SK-N-SH treated with all-trans-retinoic acid at 6 μM for 48 hours (cell line): ENCODE measurements at regions not wholly inside any gene's neighbourhood (a gene's known extent, or its start where the extent isn't known, plus 50 kb on each side); places are given as distances from the start of the nearest gene placed in this dataset.
A peak's percentile ranks its signal among the peaks of the same experiment; 100 is the strongest.

ENCODE experiments used
- ATAC-seq: fragments of 200-7000 bp; cut with Tn5 transposase; 3 replicates; pipeline ENCODE4 v1.9.1; 2020; ENCODE audit warnings: mild to moderate bottlenecking, moderate library complexity
- ARNTL ChIP-seq: fragments of 450-650 bp; formaldehyde crosslinking; IDR thresholded peaks from 2 replicates; pipeline ENCODE4 v1.5.0; 2020; ENCODE audit warnings: low read depth, mild to moderate bottlenecking, moderate library complexity, borderline replicate concordance
- BACH2 ChIP-seq: fragments of 250-450 bp; sonication (Bioruptor Pico); IDR thresholded peaks from 2 replicates; pipeline ENCODE4 v1.9.0; 2021; ENCODE audit warnings: mild to moderate bottlenecking, borderline replicate concordance
- CREB5 ChIP-seq: fragments of 250-450 bp; sonication (Bioruptor Pico); IDR thresholded peaks from 2 replicates; pipeline ENCODE4 v1.5.1; 2020; ENCODE audit warnings: low read depth, mild to moderate bottlenecking, moderate library complexity
- CSRNP3 ChIP-seq: fragments of 250-450 bp; sonication (Bioruptor Pico); IDR thresholded peaks from 2 replicates; pipeline ENCODE4 v1.5.1; 2021; ENCODE audit warnings: mild to moderate bottlenecking, moderate library complexity
- ESRRG ChIP-seq: fragments of 250-450 bp; sonication (Bioruptor Pico); IDR thresholded peaks from 2 replicates; pipeline ENCODE4 v1.6.1; 2021; ENCODE audit warnings: mild to moderate bottlenecking
- GLIS3 ChIP-seq: fragments of 250-450 bp; sonication (Bioruptor Pico); IDR thresholded peaks from 2 replicates; pipeline ENCODE4 v1.5.0; 2020; ENCODE audit warnings: mild to moderate bottlenecking, moderate library complexity
- ISL1 ChIP-seq: fragments of 250-450 bp; sonication (Bioruptor Pico); IDR thresholded peaks from 2 replicates; pipeline ENCODE4 v2.1.2; 2022; ENCODE audit warnings: mild to moderate bottlenecking, moderate library complexity
- OSR1 ChIP-seq: fragments of 250-450 bp; sonication (Bioruptor Pico); IDR thresholded peaks from 2 replicates; pipeline ENCODE4 v1.8.0; 2022; ENCODE audit warnings: moderate library complexity, mild to moderate bottlenecking, inconsistent platforms
- PATZ1 ChIP-seq: fragments of 250-450 bp; sonication (Bioruptor Pico); IDR thresholded peaks from 2 replicates; pipeline ENCODE4 v1.8.0; 2020; ENCODE audit warnings: mild to moderate bottlenecking, moderate library complexity, borderline replicate concordance
- POU6F1 ChIP-seq: fragments of 250-450 bp; sonication (Bioruptor Pico); IDR thresholded peaks from 2 replicates; pipeline ENCODE4 v1.8.0; 2021; ENCODE audit warnings: low read depth, mild to moderate bottlenecking, moderate library complexity, borderline replicate concordance
- PPARA ChIP-seq: fragments of 250-450 bp; sonication (Bioruptor Pico); IDR thresholded peaks from 2 replicates; pipeline ENCODE4 v1.5.0; 2020; ENCODE audit warnings: mild to moderate bottlenecking, borderline replicate concordance
- RARB ChIP-seq: fragments of 250-450 bp; sonication (Bioruptor Pico); IDR thresholded peaks from 2 replicates; pipeline ENCODE4 v1.8.0; 2021; ENCODE audit warnings: mild to moderate bottlenecking, moderate library complexity
- SNAI2 ChIP-seq: fragments of 250-450 bp; sonication (Bioruptor Pico); IDR thresholded peaks from 2 replicates; pipeline ENCODE4 v1.5.0; 2020; ENCODE audit warnings: mild to moderate bottlenecking, moderate library complexity
- TCF4 ChIP-seq: fragments of 250-450 bp; sonication (Bioruptor Pico); IDR thresholded peaks from 2 replicates; pipeline ENCODE4 v1.8.0; 2021; ENCODE audit warnings: mild to moderate bottlenecking, moderate library complexity, borderline replicate concordance
- TOX ChIP-seq: fragments of 250-450 bp; sonication (Bioruptor Pico); IDR thresholded peaks from 2 replicates; pipeline ENCODE4 v1.8.0; 2021; ENCODE audit warnings: mild to moderate bottlenecking, moderate library complexity, borderline replicate concordance
- TSHZ2 ChIP-seq: fragments of 250-450 bp; sonication (Bioruptor Pico); IDR thresholded peaks from 2 replicates; pipeline ENCODE4 v1.5.0; 2020; ENCODE audit warnings: mild to moderate bottlenecking, moderate library complexity
- ZFP3 ChIP-seq: fragments of 250-450 bp; sonication (Bioruptor Pico); IDR thresholded peaks from 2 replicates; pipeline ENCODE4 v1.5.0; 2020; ENCODE audit warnings: mild to moderate bottlenecking, moderate library complexity
- ZFP30 ChIP-seq: fragments of 450-650 bp; formaldehyde crosslinking; IDR thresholded peaks from 2 replicates; pipeline ENCODE4 v1.5.0; 2022; ENCODE audit warnings: mild to moderate bottlenecking, moderate library complexity
- ZNF565 ChIP-seq: fragments of 450-650 bp; formaldehyde crosslinking; conservative IDR thresholded peaks from 2 replicates; pipeline ENCODE4 v1.5.0; 2020; ENCODE audit warnings: low read depth, mild to moderate bottlenecking, moderate library complexity
- ZNF70 ChIP-seq: fragments of 450-650 bp; formaldehyde crosslinking; IDR thresholded peaks from 2 replicates; pipeline ENCODE4 v1.5.0; 2020; ENCODE audit warnings: mild to moderate bottlenecking, moderate library complexity
- ZNF8 ChIP-seq: fragments of 450-650 bp; formaldehyde crosslinking; IDR thresholded peaks from 2 replicates; pipeline ENCODE4 v1.5.0; 2020; ENCODE audit warnings: mild to moderate bottlenecking, moderate library complexity

DNA sequence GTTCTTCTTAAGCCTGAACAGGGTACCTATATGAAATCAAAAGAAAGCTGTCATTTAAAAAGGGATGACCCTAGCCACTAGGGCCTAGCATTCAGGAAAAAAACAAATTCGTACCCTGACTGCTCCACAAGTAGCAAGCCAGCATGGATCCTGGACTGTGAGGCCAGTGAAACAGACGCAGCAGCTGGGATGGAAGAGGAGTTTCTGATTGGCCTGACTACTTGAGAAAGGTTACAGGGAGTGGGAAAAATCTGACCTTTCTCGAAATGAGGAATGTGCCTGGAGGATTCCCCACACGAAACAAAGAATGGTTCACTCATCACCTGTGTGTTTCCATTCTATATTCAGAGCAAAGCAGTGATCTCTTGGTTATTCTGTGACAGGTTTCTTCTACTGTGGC is 87.6 kb upstream of the JADE1 start (continued):
- TF ChIP-seq PATZ1 (CRISPR knock-in tag) (no peak), ZNF70 (CRISPR knock-in tag) (no peak)

DNA sequence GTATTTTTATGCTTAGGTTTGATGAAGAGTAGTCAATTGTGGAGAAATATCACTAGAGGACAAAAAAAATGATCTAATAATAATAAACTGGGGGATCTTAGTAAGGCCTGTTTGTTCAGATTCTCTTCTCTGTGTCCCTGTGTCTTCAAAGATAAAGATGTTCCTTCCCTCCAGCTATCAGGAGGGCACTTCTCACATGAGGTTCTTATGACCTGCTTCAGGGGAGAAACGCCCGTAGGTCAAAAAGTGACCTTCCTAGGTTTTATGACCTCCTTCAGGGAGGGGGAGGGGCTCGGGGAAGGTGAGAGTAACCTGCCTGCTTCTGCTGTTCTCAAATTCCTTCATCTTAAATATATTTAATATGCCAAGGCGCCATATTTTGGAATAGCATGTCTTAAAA is 89.2 kb upstream of the JADE1 start:
- no peak for ATAC-seq
- TF ChIP-seq ISL1 (CRISPR knock-in tag) (no peak), ZFP3 (no peak), ZNF70 (CRISPR knock-in tag) (no peak), ZNF565 (CRISPR knock-in tag) (no peak), TOX (CRISPR knock-in tag) (no peak), RARB (no peak), ZFP30 (CRISPR knock-in tag) (no peak), ESRRG (CRISPR knock-in tag) (no peak)

GRCh38 chr4:128718768-128719167 is 90.7 kb upstream of the JADE1 start:
- no peak for TF ChIP-seq PATZ1 (CRISPR knock-in tag)
- no peak for TF ChIP-seq ARNTL
- TF ChIP-seq BACH2 (CRISPR knock-in tag): no peak
- TF ChIP-seq OSR1: no peak
- no peak for TF ChIP-seq ISL1 (CRISPR knock-in tag)
- TF ChIP-seq ESRRG (CRISPR knock-in tag): no peak
- TF ChIP-seq CSRNP3 (CRISPR knock-in tag): no peak
- no peak for TF ChIP-seq PPARA
- TF ChIP-seq ZFP30 (CRISPR knock-in tag): no peak
- TF ChIP-seq TSHZ2 (CRISPR knock-in tag): no peak
- TF ChIP-seq CREB5 (CRISPR knock-in tag): no peak
- TF ChIP-seq GLIS3: no peak
- no peak for TF ChIP-seq TCF4 (CRISPR knock-in tag)
- no peak for TF ChIP-seq ZNF565 (CRISPR knock-in tag)
- TF ChIP-seq, all 23 proteins: peak for 0
- peak; percentile 82 for ATAC-seq

GRCh38 chr4:128716338-128716737 is 93.2 kb upstream of the JADE1 start:
- no peak for ATAC-seq
- TF ChIP-seq ESRRG (CRISPR knock-in tag) (no peak), CREB5 (CRISPR knock-in tag) (no peak), ZNF565 (CRISPR knock-in tag) (no peak), POU6F1 (no peak), ZNF8 (CRISPR knock-in tag) (no peak), RARB (no peak), SNAI2 (CRISPR knock-in tag) (no peak), ARNTL (no peak), TOX (CRISPR knock-in tag) (no peak), TCF4 (CRISPR knock-in tag) (no peak), GLIS3 (no peak), OSR1 (no peak)
